Uterus (tissue), 3 donors: ENCODE measurements at regions not wholly inside any gene's neighbourhood (a gene's known extent, or its start where the extent isn't known, plus 50 kb on each side); places are given as distances from the start of the nearest gene placed in this dataset.
"Not testable (repeated sequence)": the region's sequence is repeated elsewhere in the genome, so short reads cannot be mapped to it uniquely, and the experiment has no call there.

Source experiments
- DNase-seq, 2 donors: peaks; one replicate each; pipeline ENCODE4 v3.0.0-alpha.2; 2019 to 2020
- H3K27ac ChIP-seq, 2 donors: fragments of 200-600 bp; sonication (generic); 1 replicate in 1 of 2; 2 replicates in 1 of 2; pipeline ENCODE4 v1.5.1; 2016 to 2018
- H3K27me3 ChIP-seq, 2 donors: fragments of 200-600 bp; sonication (generic); one replicate each; pipeline ENCODE4 v1.5.1; 2018 to 2019; ENCODE audit warnings: control low read depth in 1 of 2
- H3K36me3 ChIP-seq, 2 donors: fragments of 200-600 bp; sonication (generic); one replicate each; pipeline ENCODE4 v1.5.1; 2019; ENCODE audit warnings: control low read depth in 1 of 2
- H3K4me1 ChIP-seq, 2 donors: fragments of 200-600 bp; sonication (generic); one replicate each; pipeline ENCODE4 v1.5.1; 2018 to 2019; ENCODE audit warnings: control low read depth in 1 of 2
- H3K4me3 ChIP-seq, 2 donors: fragments of 200-600 bp; sonication (generic); 1 replicate in 1 of 2; 2 replicates in 1 of 2; pipeline ENCODE4 v1.5.1; 2018 to 2019; ENCODE audit warnings: mild to moderate bottlenecking in 1 of 2
- H3K9me3 ChIP-seq, 2 donors: fragments of 200-600 bp; sonication (generic); one replicate each; pipeline ENCODE4 v1.5.1; 2019; ENCODE audit warnings: control low read depth in 1 of 2
- POLR2A ChIP-seq, 2 donors: fragments of 450-650 bp; IDR thresholded peaks; one replicate each; pipeline ENCODE4 v1.6.1; 2016; ENCODE audit warnings: antibody characterized with exemption in 2 of 2, mild to moderate bottlenecking in 1 of 2, moderate library complexity in 1 of 2
- intact Hi-C: fragments of 100-400 bp; cut with DNase I; formaldehyde crosslinking; loops from one replicate; pipeline ENCODE4 v1.15.1; 2023; ENCODE audit warnings: low total_unique reads
- TF ChIP-seq, protein P1 (sequence below), 4 experiments: fragments of 200-600 bp in 2 of 4; fragments of 450-650 bp in 2 of 4; sonication (generic) in 2 of 4; IDR thresholded peaks; one replicate each; pipeline ENCODE4 v1.5.1; 2016 to 2019; ENCODE audit warnings: antibody characterized with exemption in 4 of 4, mild to moderate bottlenecking in 2 of 4, moderate library complexity in 1 of 4
- donor health status: DM: yes; HTN: yes; CAD: no.

- intact Hi-C loops: no loop called here
- no peak overlapping the region for H3K27ac ChIP-seq
- H3K4me1 ChIP-seq: no peaks in the 10 kb centered on the region
- no peaks in the 10 kb centered on the region for H3K36me3 ChIP-seq
- DNase-seq: no peak
- no peak overlapping the region for H3K4me3 ChIP-seq
- H3K27me3 ChIP-seq: no peaks in the 10 kb centered on the region
- H3K9me3 ChIP-seq: no peaks in the 10 kb centered on the region
- TF ChIP-seq, protein P1, sequence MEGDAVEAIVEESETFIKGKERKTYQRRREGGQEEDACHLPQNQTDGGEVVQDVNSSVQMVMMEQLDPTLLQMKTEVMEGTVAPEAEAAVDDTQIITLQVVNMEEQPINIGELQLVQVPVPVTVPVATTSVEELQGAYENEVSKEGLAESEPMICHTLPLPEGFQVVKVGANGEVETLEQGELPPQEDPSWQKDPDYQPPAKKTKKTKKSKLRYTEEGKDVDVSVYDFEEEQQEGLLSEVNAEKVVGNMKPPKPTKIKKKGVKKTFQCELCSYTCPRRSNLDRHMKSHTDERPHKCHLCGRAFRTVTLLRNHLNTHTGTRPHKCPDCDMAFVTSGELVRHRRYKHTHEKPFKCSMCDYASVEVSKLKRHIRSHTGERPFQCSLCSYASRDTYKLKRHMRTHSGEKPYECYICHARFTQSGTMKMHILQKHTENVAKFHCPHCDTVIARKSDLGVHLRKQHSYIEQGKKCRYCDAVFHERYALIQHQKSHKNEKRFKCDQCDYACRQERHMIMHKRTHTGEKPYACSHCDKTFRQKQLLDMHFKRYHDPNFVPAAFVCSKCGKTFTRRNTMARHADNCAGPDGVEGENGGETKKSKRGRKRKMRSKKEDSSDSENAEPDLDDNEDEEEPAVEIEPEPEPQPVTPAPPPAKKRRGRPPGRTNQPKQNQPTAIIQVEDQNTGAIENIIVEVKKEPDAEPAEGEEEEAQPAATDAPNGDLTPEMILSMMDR (IDR thresholded peaks at IDR 0.05): no peak
- no peak for TF ChIP-seq POLR2A (IDR thresholded peaks at IDR 0.05)
Measured at GRCh38 chr7:408751-409311, 110.8 kb downstream of the PDGFA start.

DNA sequence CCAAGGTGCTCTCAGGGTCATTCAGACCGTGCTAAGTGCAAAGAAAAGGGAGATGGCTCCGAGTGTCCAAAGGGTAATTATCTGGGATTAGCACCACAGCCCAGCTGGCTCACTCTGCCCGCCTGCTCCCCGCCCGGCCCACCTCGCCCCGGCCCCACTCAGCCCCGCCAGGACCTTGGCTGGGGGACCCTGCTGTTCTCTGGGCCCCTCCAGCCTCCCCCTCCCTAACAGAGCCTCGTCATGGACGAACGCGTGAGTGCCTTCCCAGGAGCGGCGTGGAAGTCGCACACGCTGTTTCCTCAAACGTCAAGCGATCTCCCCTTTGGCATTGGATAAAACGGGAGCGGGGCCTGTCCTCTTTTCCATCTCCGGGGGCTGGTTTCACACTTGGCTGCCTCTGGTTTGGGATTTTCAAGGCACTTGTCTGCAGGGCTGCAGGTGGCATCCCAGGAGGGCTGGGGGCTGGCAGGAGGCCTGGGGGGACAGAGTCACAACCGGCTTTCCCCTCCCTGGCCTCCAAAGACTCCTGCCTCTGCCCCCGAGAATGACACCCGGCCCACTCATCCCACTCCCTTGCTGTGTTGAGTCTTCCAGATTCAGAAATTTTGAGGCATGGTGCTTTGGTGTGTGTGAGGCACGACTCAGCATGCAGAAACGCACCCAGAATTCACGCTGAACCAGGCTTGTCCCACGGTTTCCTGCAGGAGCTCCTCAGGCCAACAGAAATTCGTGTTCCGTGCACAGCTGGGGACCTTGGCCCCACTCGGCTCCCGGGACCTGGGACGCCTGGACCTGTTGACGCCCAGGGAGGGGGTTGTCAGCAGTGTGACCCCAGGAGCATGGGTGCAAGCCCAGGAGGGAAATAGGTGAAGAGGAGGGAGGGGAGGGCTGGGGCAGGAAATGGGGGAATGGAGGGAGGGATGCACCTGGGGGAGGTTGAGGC, 110.0 kb downstream of the PDGFA start:
- no peak overlapping the region for H3K4me3 ChIP-seq
- no peaks in the 10 kb centered on the region for H3K27me3 ChIP-seq
- TF ChIP-seq, protein P1 (IDR thresholded peaks at IDR 0.05): no peak
- no peak for TF ChIP-seq POLR2A (IDR thresholded peaks at IDR 0.05)
- intact Hi-C loops: no loop called here
- no peaks in the 10 kb centered on the region for H3K36me3 ChIP-seq
- H3K9me3 ChIP-seq: no peaks in the 10 kb centered on the region
- DNase-seq: no peak
- H3K27ac ChIP-seq: no peak overlapping the region
- H3K4me1 ChIP-seq: no peaks in the 10 kb centered on the region

DNA sequence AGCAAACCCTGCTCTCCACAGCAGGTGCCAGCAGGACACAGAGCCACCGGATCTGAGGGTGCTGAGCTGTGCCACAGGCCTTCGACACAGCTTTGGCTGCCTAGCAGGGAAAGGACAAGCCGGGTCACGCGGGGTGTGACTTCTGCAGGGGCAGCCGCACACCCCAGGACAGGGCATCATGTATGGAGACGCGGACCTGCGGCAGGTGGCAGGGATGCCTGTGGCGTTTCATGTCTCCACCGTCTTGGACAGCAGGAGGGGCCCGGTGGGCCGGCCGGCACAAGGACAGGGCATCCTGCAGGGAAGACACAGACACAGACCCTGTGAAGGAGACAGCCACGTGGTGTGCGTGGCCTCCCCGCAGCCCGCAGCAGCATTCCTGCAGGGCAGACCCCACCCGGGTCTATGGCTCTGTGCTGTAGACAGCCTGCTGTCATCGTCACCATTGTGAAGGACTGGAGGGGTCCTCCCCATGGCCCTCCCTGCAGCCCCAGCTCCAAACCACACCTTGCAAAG, 109.2 kb downstream of the PDGFA start:
- intact Hi-C loops: no loop called here

DNA sequence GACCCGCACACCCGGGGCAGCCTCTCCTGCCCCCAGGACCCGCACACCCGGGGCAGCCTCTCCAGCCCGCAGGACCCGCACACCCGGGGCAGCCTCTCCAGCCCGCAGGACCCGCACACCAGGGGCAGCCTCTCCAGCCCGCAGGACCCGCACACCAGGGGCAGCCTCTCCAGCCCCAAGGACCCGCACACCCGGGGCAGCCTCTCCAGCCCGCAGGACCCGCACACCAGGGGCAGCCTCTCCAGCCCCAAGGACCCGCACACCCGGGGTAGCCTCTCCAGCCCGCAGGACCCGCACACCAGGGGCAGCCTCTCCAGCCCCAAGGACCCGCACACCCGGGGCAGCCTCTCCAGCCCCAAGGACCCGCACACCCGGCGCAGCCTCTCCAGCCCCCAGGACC, 108.5 kb downstream of the PDGFA start:
- DNase-seq, H3K27ac ChIP-seq, intact Hi-C loops, H3K4me1 ChIP-seq, H3K27me3 ChIP-seq, H3K4me3 ChIP-seq, H3K36me3 ChIP-seq, H3K9me3 ChIP-seq: not testable (repeated sequence)

More for the DNA sequence above, 109.2 kb downstream of the PDGFA start:
- Histone ChIP-seq H3K9me3 (no peaks in the 10 kb centered on the region), H3K4me3 (no peak overlapping the region), H3K27ac (no peak overlapping the region), H3K4me1 (no peaks in the 10 kb centered on the region), H3K27me3 (no peaks in the 10 kb centered on the region), H3K36me3 (no peaks in the 10 kb centered on the region)
- TF ChIP-seq, protein P1 (IDR thresholded peaks at IDR 0.05): no peak
- no peak for TF ChIP-seq POLR2A (IDR thresholded peaks at IDR 0.05)
- no peak for DNase-seq

- Histone ChIP-seq H3K36me3 (no peaks in the 10 kb centered on the region), H3K4me1 (no peaks in the 10 kb centered on the region), H3K9me3 (no peaks in the 10 kb centered on the region), H3K4me3 (no peak overlapping the region), H3K27me3 (no peaks in the 10 kb centered on the region), H3K27ac (no peak overlapping the region)
- no peak for DNase-seq
- intact Hi-C loops: no loop called here
- TF ChIP-seq, protein P1 (IDR thresholded peaks at IDR 0.05): no peak
- no peak for TF ChIP-seq POLR2A (IDR thresholded peaks at IDR 0.05)
Measured at GRCh38 chr7:411677-412312, 107.9 kb downstream of the PDGFA start.
